ENCODE measurements at regions not wholly inside any gene's neighbourhood (a gene's known extent, or its start where the extent isn't known, plus 50 kb on each side); places are given as distances from the start of the nearest gene placed in this dataset.

DNA sequence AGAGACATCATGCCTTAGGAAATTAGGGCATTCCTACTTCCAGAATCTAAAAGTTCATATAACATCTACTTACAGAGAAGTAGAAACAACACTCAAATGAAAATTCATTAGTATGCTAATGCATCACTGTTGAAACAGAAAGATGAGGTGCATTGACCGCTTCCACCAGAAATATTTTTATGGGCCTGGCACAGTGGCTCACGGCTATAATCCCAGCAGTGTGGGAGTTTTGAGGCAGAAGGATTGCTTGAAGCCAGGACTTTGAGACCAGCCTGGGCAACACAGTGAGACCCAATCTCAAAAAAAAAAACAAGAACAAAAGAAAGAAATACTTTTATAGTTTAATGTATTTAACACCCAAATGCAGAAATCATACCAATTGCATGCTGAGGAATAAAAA, 220.9 kb downstream of the SKIDA1 start:
- H3K27ac Mint-ChIP-seq = no peak overlapping the region
- DNase-seq (no peak), ATAC-seq (no peak)
- Histone ChIP-seq H3K4me1 (ENCODE audit: control insufficient read depth in 2 of 2, insufficient read depth in 2 of 2, low read length in 2 of 2) (no peaks in the 10 kb centered on the region), H3K36me3 (ENCODE audit: control insufficient read depth in 2 of 3, insufficient read depth in 3 of 3, low read length in 3 of 3) (no peaks in the 10 kb centered on the region), H3K27ac (ENCODE audit: low read depth, low read length) (no peak overlapping the region), H3K4me3 (ENCODE audit: low read length) (no peak overlapping the region), H3K9me3 (ENCODE audit: control insufficient read depth in 2 of 3, low read length in 3 of 3) (no peaks in the 10 kb centered on the region), H3K27me3 (ENCODE audit: control insufficient read depth in 2 of 2, insufficient read depth in 2 of 2, low read length in 2 of 2) (no peaks in the 10 kb centered on the region)
- intact Hi-C loops (cut with micrococcal nuclease) = no loop called here
- no peaks in the 10 kb centered on the region for H3K9me3 Mint-ChIP-seq
- ChIA-PET POLR2A (no interaction called here), CTCF (no interaction called here)
- peaks cover 0 to 6% (median 0%) of the 10 kb centered on the region in 5 donors for H3K27me3 Mint-ChIP-seq
- no peak overlapping the region for H3K4me3 Mint-ChIP-seq
- no peaks in the 10 kb centered on the region for H3K36me3 Mint-ChIP-seq
- H3K4me1 Mint-ChIP-seq = peaks cover 0 to 2% (median 0%) of the 10 kb centered on the region in 7 donors

DNA sequence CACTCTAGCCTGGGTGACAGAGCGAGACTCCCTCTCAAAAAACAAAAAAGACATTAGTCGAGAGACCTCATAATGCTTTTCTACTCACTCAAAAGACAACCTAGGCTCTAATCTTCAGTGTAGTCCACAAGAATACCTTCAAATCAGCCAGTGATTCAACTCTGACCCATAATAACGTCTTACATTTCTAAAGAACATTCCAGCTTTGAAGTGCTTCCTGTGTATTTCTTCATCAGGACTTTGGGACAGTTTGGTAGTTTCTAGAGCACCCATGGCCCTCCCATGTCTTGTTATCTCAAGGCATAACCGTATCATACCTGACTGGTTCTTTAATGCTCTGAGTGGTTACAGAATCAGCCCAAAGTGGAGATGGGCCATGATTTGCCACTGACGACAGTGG, 221.3 kb downstream of the SKIDA1 start:
- Mint-ChIP-seq H3K4me1 (no peaks in the 10 kb centered on the region), H3K36me3 (no peaks in the 10 kb centered on the region), H3K9me3 (no peaks in the 10 kb centered on the region), H3K27me3 (peaks cover 0 to 6% (median 0%) of the 10 kb centered on the region in 5 donors), H3K27ac (no peak overlapping the region), H3K4me3 (no peak overlapping the region)
- no peaks in the 10 kb centered on the region for H3K4me1 ChIP-seq (ENCODE audit: control insufficient read depth in 2 of 2, insufficient read depth in 2 of 2, low read length in 2 of 2)
- H3K4me3 ChIP-seq (ENCODE audit: low read length) = no peak overlapping the region
- no peaks in the 10 kb centered on the region for H3K9me3 ChIP-seq (ENCODE audit: control insufficient read depth in 2 of 3, low read length in 3 of 3)
- DNase-seq = no peak
- no peak for ATAC-seq
- CTCF ChIA-PET = no interaction called here
- intact Hi-C loops (cut with micrococcal nuclease) = no loop called here
- H3K36me3 ChIP-seq (ENCODE audit: control insufficient read depth in 2 of 3, insufficient read depth in 3 of 3, low read length in 3 of 3) = no peaks in the 10 kb centered on the region
- POLR2A ChIA-PET = no interaction called here
- no peak overlapping the region for H3K27ac ChIP-seq (ENCODE audit: low read depth, low read length)
- no peaks in the 10 kb centered on the region for H3K27me3 ChIP-seq (ENCODE audit: control insufficient read depth in 2 of 2, insufficient read depth in 2 of 2, low read length in 2 of 2)

DNA sequence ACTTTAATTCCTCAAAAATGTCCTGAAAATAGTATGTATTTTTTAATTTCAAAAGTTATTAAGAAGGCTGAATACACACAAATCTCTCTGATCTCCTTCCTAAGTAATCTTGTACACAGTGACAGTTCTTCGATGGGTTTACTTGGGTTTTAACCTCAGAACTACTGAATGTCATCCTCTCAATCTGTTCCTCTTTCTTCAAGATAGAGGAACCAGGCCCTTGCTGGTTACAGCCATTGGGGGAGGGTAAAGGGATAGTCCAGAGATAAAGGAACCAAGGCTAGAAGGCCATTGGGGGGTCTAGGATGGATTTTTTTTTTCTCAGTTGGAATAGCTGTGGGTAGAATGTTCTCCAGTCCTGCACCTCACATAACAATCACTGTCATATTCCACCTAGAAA, 224.9 kb downstream of the SKIDA1 start:
- Histone ChIP-seq H3K4me3 (ENCODE audit: low read length) (no peak overlapping the region), H3K27ac (ENCODE audit: low read depth, low read length) (no peak overlapping the region), H3K4me1 (ENCODE audit: control insufficient read depth in 2 of 2, insufficient read depth in 2 of 2, low read length in 2 of 2) (no peaks in the 10 kb centered on the region), H3K36me3 (ENCODE audit: control insufficient read depth in 2 of 3, insufficient read depth in 3 of 3, low read length in 3 of 3) (no peaks in the 10 kb centered on the region), H3K27me3 (ENCODE audit: control insufficient read depth in 2 of 2, insufficient read depth in 2 of 2, low read length in 2 of 2) (no peaks in the 10 kb centered on the region), H3K9me3 (ENCODE audit: control insufficient read depth in 2 of 3, low read length in 3 of 3) (no peaks in the 10 kb centered on the region)
- Mint-ChIP-seq H3K36me3 (no peaks in the 10 kb centered on the region), H3K9me3 (no peaks in the 10 kb centered on the region), H3K4me1 (no peaks in the 10 kb centered on the region), H3K27ac (no peak overlapping the region), H3K4me3 (no peak overlapping the region), H3K27me3 (peaks cover 0 to 11% (median 4%) of the 10 kb centered on the region in 5 donors)
- ATAC-seq (peak; percentile 60), DNase-seq (no peak)
- CTCF ChIA-PET = no interaction called here
- POLR2A ChIA-PET = no interaction called here
- intact Hi-C loops (cut with micrococcal nuclease) = no loop called here

DNA sequence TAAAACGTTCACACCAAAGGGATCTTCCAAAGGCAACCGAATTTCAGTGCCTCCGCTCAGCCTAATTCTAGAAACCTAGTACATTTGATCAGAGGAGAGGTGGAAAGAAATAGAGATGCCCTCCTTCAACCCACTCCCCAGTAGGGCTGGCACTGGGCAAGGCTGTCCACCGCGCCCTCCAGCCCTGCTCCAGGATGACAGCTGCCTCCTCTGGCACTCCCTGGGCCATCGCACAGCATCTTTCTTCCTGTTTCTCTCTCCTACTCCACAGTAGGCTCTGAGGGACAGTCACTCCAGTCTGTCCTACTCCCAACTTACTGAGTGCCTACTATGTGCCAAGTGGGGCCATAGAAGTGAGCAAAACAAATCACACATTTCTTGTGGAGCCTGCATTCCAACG, 226.2 kb downstream of the SKIDA1 start:
- POLR2A ChIA-PET = no interaction called here
- no peaks in the 10 kb centered on the region for H3K4me1 Mint-ChIP-seq
- no peaks in the 10 kb centered on the region for H3K9me3 Mint-ChIP-seq
- CTCF ChIA-PET = no interaction called here
- H3K4me3 Mint-ChIP-seq = no peak overlapping the region
- H3K4me1 ChIP-seq (ENCODE audit: control insufficient read depth in 2 of 2, insufficient read depth in 2 of 2, low read length in 2 of 2) = no peaks in the 10 kb centered on the region
- H3K27me3 ChIP-seq (ENCODE audit: control insufficient read depth in 2 of 2, insufficient read depth in 2 of 2, low read length in 2 of 2) = no peaks in the 10 kb centered on the region
- H3K9me3 ChIP-seq (ENCODE audit: control insufficient read depth in 2 of 3, low read length in 3 of 3) = no peaks in the 10 kb centered on the region
- H3K27ac Mint-ChIP-seq = no peak overlapping the region
- H3K36me3 ChIP-seq (ENCODE audit: control insufficient read depth in 2 of 3, insufficient read depth in 3 of 3, low read length in 3 of 3) = no peaks in the 10 kb centered on the region
- no peaks in the 10 kb centered on the region for H3K36me3 Mint-ChIP-seq
- no peak for DNase-seq
- intact Hi-C loops (cut with micrococcal nuclease) = no loop called here
- ATAC-seq = no peak
- H3K27ac ChIP-seq (ENCODE audit: low read depth, low read length) = no peak overlapping the region
- H3K4me3 ChIP-seq (ENCODE audit: low read length) = no peak overlapping the region
- H3K27me3 Mint-ChIP-seq = peaks cover 1 to 17% (median 5%) of the 10 kb centered on the region in 5 donors

DNA sequence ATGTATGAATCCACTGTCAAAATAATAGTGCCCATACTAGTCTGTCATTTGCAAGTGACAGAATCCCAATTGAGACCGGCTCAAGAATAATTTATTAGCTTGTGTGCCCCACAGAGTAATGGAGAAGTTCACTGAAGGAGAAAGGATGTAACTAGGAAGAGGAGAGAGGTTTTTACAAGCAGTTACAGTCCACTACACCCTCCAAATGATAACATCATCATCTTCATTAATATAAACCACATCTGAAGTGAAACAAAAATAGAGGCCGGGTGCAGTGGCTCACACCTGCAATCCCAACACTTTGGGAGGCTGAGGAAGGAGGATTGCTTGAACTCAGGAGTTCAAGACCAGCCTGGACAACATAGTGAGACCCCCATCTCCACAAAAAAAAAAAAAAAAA, 226.8 kb downstream of the SKIDA1 start:
- H3K4me3 Mint-ChIP-seq = no peak overlapping the region
- H3K4me3 ChIP-seq (ENCODE audit: low read length) = no peak overlapping the region
- H3K27me3 Mint-ChIP-seq = peaks cover 4 to 20% (median 7%) of the 10 kb centered on the region in 5 donors
- POLR2A ChIA-PET = no interaction called here
- no peak overlapping the region for H3K27ac Mint-ChIP-seq
- H3K36me3 Mint-ChIP-seq = no peaks in the 10 kb centered on the region
- intact Hi-C loops (cut with micrococcal nuclease) = no loop called here
- CTCF ChIA-PET = no interaction called here
- ATAC-seq (no peak), DNase-seq (no peak)
- no peaks in the 10 kb centered on the region for H3K4me1 ChIP-seq (ENCODE audit: control insufficient read depth in 2 of 2, insufficient read depth in 2 of 2, low read length in 2 of 2)
- H3K27me3 ChIP-seq (ENCODE audit: control insufficient read depth in 2 of 2, insufficient read depth in 2 of 2, low read length in 2 of 2) = no peaks in the 10 kb centered on the region
- H3K9me3 Mint-ChIP-seq = no peaks in the 10 kb centered on the region
- H3K27ac ChIP-seq (ENCODE audit: low read depth, low read length) = no peak overlapping the region
- H3K4me1 Mint-ChIP-seq = peaks cover 0 to under 1% (median 0%) of the 10 kb centered on the region in 7 donors
- no peaks in the 10 kb centered on the region for H3K9me3 ChIP-seq (ENCODE audit: control insufficient read depth in 2 of 3, low read length in 3 of 3)
- no peaks in the 10 kb centered on the region for H3K36me3 ChIP-seq (ENCODE audit: control insufficient read depth in 2 of 3, insufficient read depth in 3 of 3, low read length in 3 of 3)

DNA sequence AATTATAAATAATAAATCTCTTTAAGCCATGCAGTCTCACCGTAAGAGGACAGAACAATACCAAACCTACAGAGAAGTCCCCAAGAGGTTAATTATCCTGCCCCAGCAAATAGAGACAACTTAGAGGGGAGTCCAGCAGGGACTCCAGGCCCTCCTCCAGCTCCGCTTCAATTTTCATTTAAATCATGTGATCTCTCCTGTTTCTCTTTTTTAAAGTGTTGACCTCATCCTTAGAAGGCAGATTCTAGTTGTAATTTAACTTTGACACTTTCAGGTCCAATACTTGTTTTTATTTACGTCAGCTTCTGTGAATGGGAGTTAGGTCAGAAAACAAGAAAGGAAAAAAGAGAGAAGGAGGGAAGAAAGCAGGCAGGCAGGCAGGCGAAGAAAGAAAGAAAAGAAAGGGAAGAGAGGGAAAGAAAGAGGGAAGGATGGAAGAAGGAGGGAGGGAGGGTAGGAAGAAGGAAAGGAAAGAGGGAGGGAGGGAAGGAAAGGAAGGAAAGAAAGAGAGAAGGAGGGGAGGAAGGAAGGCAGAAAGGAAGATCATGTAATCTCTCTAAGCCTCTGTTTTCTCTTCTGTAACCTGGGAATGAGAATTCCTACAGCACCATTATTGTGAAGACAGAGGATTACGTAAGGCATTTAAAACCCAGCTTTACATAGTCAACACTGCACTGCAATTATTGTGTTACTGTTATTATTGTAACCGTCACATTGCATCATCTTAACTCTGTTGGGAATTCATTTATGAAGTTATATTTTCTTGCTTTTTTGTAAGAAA, 227.7 kb downstream of the SKIDA1 start:
- Mint-ChIP-seq H3K36me3 (no peaks in the 10 kb centered on the region), H3K27me3 (peaks cover 8 to 26% (median 16%) of the 10 kb centered on the region in 5 donors), H3K4me1 (peaks cover 0 to 10% (median 2%) of the 10 kb centered on the region in 7 donors), H3K27ac (no peak overlapping the region), H3K9me3 (no peaks in the 10 kb centered on the region), H3K4me3 (no peak overlapping the region)
- Histone ChIP-seq H3K4me1 (ENCODE audit: control insufficient read depth in 2 of 2, insufficient read depth in 2 of 2, low read length in 2 of 2) (no peaks in the 10 kb centered on the region), H3K9me3 (ENCODE audit: control insufficient read depth in 2 of 3, low read length in 3 of 3) (no peaks in the 10 kb centered on the region), H3K36me3 (ENCODE audit: control insufficient read depth in 2 of 3, insufficient read depth in 3 of 3, low read length in 3 of 3) (no peaks in the 10 kb centered on the region), H3K27ac (ENCODE audit: low read depth, low read length) (no peak overlapping the region), H3K4me3 (ENCODE audit: low read length) (no peak overlapping the region), H3K27me3 (ENCODE audit: control insufficient read depth in 2 of 2, insufficient read depth in 2 of 2, low read length in 2 of 2) (no peaks in the 10 kb centered on the region)
- CTCF ChIA-PET = no interaction called here
- intact Hi-C loops (cut with micrococcal nuclease) = no loop called here
- POLR2A ChIA-PET = no interaction called here
- DNase-seq (no peak), ATAC-seq (no peak)

DNA sequence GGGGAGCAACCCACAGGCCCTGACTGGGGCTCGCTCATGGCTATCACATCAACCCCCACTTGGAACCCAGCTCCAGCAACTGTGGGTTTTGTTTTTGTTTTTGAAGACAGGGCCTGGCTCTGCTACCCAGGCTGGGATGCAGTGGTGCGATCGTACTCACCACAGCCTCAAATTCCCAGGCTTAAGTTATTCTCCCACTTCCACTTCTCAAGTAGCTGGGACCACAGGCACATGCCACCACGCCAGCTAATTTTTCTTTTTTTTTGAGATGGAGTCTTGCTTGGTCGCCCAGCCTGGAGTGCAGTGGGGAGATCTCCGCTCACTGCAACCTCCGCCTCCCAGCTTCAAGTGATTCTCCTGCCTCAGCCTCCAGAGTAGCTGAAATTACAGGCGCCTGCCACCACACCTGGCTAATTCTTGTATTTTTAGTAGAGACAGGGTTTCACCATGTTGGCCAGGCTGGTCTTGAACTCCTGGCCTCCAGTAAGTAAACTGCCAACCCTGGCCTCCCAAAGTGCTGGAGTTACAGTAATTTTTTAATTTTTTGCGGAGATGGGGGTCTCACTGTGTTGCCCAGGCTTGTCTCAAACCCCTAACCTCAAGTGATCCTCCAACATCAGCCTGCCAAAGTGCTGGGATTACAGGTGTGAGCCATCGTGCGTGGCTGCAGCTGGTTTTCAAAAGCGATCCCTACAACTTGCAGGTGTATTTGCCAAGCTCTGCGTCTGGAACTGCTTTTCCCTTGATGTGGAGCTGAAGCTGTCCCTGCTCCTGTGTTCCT, 228.7 kb downstream of the SKIDA1 start:
- Histone ChIP-seq H3K36me3 (ENCODE audit: control insufficient read depth in 2 of 3, insufficient read depth in 3 of 3, low read length in 3 of 3) (no peaks in the 10 kb centered on the region), H3K9me3 (ENCODE audit: control insufficient read depth in 2 of 3, low read length in 3 of 3) (no peaks in the 10 kb centered on the region), H3K27ac (ENCODE audit: low read depth, low read length) (no peak overlapping the region), H3K4me3 (ENCODE audit: low read length) (no peak overlapping the region), H3K4me1 (ENCODE audit: control insufficient read depth in 2 of 2, insufficient read depth in 2 of 2, low read length in 2 of 2) (no peaks in the 10 kb centered on the region), H3K27me3 (ENCODE audit: control insufficient read depth in 2 of 2, insufficient read depth in 2 of 2, low read length in 2 of 2) (no peaks in the 10 kb centered on the region)
- ChIA-PET CTCF (no interaction called here), POLR2A (no interaction called here)
- Mint-ChIP-seq H3K27me3 (peaks cover 8 to 26% (median 19%) of the 10 kb centered on the region in 5 donors), H3K4me1 (peaks cover 0 to 13% (median 4%) of the 10 kb centered on the region in 7 donors), H3K36me3 (no peaks in the 10 kb centered on the region), H3K27ac (no peak overlapping the region), H3K4me3 (no peak overlapping the region), H3K9me3 (no peaks in the 10 kb centered on the region)
- intact Hi-C loops (cut with micrococcal nuclease) = no loop called here
- no peak for DNase-seq
- ATAC-seq = no peak
